ENCODE measurements at regions not wholly inside any gene's neighbourhood (a gene's known extent, or its start where the extent isn't known, plus 50 kb on each side); places are given as distances from the start of the nearest gene placed in this dataset.

DNA sequence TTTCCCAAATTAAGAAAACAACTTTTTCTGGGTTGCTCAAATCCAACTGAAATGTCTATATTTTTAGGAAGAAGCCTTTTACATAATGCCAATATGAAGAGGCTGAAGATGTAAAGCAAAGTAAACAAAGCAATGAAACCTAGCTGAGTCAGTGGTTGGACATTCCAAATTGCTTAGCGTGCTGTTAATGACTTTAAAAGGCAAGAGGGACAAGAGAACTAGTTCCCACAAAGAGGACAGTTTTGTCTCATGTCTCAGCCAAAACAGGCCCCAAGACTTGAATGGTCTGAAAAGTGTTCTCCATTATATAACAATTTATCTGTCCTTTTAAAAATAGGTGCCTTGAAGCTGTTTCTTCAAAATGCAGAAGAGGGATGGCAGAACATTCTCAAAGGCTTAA is 407.0 kb downstream of the ENC1 start:
- DNase-seq (ENCODE audit: low read depth in 2 of 2): no peak

DNA sequence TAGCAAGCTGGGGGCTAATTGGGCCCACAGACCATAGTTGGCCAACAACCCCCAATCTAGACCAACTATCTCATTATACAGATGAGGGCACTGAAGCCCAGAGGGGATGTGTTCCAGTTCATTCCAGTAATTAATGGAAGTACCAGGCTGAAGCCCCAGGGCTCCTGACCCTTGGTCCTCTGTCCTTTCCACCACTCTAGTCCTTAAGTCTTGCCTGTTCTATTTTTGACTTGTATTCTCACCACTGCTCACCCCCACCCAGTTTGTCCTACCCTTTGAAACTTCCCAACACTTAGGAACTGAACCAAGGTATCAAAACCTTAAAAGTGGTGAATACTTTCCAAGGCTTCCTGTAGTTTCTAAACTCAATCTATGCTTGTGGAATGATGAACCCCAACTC is 407.4 kb downstream of the ENC1 start:
- no peak for DNase-seq (ENCODE audit: low read depth in 2 of 2)

DNA sequence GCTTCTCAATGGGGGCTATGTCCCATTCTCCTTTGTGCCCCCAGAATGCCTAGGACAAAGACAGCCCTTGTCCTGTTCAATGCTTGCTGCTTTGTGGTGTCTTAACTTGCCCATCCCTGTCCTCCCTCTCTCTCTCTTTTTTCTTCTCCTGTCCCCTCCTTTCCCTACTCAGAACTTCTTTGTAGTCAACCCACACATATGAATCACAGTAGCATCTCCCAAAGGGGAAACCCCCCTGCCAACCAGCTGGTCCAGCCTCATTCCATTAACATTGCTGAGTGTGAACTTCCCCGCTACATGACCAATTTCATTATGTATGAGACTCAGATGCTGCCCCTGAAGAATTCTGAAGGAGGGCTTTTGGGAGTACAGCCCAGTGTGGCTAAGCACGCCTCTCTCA is 408.3 kb downstream of the ENC1 start:
- peak in 1 of 2 donors; percentile 14 for DNase-seq (ENCODE audit: low read depth in 2 of 2)

DNA sequence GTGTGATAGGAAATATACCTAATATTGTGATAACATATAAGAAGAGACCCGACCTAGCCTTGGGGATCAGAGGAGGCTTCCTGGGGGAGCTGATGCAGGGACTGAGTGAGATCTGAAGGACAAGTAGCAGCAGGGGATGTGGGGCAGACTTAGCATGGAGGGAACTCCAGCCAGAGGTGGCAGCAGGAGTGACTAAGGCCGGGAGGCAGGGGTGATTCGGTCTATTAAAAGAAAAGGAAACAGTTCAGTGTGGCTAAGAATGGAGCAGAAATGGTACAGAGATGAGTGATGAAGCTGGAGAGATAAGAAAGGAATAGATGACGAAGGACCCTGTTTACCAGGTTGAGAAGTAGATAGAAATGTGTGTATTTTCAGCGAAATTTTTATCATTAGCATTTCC is 408.8 kb downstream of the ENC1 start:
- DNase-seq (ENCODE audit: low read depth in 2 of 2): no peak

DNA sequence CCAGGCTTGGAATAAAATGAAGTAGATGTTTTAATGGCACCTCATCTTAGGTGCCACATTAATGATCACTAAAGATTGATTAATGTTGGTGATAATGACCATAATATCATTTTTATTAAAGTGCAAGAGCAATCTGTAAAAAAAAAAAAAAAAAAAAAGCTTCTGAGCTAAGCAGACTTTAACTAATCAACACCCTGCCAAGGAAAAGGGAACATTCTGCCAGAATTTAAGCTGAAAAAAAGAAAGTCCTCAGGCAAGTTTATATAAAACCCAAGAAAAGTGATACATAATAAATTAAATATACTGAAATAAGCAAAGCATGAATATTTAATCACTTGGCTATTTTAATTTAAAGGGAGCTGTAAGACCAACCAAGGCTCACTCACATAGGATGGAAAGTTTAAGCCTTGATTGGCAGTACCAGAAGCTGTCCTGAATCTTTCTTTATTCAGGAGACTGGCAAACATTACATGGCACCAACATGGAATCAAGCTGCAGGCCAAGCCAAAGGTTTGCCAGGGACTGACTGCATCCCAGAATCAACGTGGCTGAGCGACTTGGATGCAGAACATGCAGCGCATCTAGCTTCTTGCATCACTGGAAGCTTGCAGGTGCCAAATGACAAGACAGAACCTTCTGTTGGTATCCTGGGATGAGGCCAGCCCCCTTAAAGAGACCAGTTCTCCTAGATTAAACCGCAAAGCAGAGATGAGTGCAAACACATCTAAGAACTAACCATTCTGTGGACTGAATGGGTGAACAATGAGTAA is 413.6 kb downstream of the ENC1 start:
- DNase-seq (ENCODE audit: low read depth in 2 of 2): no peak

DNA sequence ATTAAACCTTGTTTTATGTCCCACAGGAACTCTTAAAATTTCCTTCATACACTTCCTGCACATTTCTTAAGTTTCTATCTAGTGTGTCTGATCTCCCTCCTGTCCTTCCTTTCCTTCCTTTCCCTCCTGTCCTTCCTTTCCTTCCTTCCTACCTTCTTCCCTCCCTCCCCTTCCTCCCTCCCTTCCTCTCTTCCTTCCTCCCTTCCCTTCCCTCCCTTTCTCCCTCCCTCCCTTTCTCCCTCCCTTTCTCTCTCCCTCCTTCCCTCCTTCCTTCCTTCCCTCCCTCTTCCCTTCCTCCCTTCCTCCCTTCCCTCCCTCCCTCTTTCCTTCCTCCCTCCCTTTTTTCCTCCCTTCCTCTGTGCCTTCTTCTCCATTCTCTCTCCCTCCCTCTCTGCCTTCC is 414.9 kb downstream of the ENC1 start:
- DNase-seq (ENCODE audit: low read depth in 2 of 2): no peak

DNA sequence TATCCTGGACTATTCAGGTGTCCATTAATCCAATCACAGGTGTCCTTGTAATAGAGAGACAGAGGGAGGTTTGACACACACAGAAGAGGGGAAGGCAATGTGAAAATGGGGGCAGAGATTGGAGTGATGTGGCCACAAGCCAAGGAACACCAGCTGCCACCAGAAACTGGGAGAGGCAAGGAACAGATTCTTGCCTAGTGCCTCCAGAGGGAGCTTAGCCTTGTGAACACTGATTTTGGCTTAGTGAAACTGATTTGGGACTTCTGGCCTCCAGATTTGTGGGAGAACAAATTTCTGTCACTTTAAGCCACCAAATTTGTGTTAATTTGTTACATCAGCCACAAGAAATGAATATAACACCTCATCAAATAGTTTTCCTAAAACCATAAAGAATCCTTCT is 416.2 kb downstream of the ENC1 start:
- DNase-seq (ENCODE audit: low read depth in 2 of 2): no peak

DNA sequence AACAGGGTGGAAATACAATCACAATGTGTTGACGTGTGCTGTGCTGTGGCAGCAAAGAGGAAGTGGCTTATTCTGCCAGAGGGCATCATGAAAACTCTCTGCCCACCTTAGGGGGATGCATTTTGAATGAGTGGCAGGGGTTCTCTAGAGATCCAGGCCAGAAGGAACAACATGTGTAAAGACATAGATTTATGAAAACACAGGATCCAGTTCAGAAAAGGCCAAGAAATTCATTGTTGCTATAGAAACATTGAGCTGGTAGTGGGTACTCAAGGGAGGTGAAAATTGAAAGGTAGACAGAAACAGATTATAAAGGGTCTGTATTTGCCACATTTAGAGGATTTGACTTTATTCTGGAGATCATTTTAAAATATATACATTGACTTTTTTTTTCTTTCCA is 417.7 kb downstream of the ENC1 start:
- no peak for DNase-seq (ENCODE audit: low read depth in 2 of 2)

DNA sequence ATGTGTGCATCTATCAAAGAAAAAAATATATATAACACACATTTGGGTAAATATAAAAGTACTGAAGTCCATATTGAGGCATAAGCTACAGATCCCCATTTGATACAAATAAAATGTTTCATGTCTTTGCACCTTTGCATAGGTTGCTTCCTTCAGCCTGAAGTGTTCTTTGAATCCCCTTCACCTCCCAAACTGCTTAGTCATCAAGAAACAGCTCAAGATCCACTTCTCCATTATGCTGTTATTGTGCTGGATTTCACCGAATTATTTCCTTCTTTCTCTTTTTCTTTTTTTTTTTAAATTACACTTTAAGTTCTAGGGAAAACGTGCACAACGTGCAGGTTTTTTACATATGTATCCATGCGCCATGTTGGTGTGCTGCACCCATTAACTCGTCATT is 419.1 kb downstream of the ENC1 start:
- no peak for DNase-seq (ENCODE audit: low read depth in 2 of 2)

DNA sequence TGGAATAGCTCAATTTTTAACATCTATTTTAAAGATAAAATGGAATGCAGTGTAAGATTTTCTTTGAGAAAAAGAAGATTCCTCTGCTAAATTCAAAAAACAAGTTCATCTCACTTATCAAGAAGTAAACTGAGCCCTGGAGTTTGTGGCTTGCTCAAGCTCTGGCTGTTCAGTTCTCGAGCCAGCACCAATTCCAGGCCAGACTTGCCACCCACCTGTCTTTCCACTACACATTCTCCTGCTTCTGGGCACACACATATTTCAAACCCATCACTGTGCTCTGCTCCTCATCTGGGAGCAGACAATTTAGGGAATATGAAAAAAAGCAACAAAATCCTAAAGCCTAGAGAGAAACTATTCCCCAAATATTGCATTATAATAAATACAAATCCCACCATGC is 424.5 kb downstream of the ENC1 start:
- DNase-seq (ENCODE audit: low read depth in 2 of 2): no peak

DNA sequence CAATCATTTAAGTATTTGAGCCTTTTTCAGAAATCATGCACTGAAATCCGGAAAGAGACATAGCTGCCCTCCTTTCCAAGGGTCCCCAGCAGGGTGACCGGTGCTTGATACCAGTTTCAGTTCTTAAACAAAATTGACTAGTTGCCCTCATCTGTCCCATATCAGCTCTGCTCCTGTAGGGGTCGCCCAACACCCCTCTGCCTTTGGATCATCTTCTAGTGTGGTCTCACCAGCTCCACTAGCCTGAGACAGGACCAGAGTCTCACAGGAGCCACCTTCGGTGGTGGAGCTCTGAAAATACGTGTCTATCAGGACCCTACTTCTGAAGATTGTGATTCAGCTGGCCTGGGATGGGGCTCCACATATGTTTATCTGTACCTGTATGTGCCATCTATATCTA is 428.2 kb downstream of the ENC1 start:
- DNase-seq (ENCODE audit: low read depth in 2 of 2): no peak

DNA sequence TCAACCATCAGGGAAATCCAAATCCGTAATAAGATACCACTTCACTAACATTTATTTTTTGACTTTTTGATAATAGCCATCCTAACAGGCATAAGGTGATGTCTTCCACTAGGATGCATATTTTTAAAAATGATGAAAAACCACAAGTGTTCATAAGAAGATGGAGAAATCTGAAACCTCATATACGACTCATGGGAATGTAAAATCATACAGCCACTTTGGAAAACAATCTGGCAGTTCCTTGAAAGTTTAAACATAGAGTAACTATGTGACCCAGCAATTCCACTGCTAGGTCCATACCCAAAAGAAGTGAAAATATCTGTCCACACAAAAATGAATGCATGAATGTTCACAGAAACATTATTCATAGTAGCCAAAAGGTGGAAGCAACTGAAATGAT is 431.0 kb downstream of the ENC1 start:
- DNase-seq (ENCODE audit: low read depth in 2 of 2): no peak

DNA sequence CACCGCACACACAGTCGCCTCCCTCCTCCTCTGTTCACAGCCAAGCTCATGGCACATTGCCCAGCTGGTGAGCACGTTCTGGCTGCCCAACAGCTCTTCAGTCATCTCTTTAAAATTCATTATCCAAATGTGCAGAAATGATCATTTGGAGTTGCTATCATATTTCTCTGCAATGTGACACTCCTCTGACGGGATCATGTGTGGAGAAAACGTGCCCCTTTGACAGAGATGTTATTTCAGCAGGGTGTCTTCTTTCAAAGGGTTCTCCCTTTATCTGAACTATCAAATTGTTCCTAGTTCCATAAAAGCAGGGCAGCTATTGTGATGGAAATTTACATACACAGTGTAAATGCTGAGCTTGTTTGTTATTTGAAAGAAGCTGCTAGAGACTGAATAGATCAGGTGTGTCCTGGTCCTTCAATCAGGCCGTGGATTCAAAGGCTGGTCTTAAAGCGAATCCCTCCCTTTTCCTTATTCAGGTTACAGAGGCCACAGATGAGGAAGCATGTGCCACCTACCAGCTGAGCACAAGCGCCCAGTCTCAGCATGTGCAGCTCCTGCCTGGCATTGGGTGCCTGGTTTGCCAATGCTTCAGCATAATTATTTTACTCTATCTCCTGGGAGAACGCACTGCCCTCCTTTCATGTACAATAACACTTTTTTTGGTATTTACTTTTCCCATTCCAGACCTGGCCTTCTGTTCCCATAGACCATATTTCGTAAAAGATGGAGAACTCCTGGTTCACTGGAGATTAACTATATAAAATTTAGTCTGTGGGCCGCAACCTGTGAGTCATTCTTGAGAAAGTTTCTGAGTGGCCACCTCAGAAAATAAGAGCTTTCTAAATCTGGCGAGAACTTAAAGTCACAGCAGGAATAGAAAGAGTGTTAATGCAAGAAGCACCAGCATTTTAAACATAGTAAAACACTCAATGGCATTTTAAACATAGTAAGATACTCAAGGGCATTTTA is 433.7 kb downstream of the ENC1 start:
- DNase-seq (ENCODE audit: low read depth in 2 of 2): no peak

DNA sequence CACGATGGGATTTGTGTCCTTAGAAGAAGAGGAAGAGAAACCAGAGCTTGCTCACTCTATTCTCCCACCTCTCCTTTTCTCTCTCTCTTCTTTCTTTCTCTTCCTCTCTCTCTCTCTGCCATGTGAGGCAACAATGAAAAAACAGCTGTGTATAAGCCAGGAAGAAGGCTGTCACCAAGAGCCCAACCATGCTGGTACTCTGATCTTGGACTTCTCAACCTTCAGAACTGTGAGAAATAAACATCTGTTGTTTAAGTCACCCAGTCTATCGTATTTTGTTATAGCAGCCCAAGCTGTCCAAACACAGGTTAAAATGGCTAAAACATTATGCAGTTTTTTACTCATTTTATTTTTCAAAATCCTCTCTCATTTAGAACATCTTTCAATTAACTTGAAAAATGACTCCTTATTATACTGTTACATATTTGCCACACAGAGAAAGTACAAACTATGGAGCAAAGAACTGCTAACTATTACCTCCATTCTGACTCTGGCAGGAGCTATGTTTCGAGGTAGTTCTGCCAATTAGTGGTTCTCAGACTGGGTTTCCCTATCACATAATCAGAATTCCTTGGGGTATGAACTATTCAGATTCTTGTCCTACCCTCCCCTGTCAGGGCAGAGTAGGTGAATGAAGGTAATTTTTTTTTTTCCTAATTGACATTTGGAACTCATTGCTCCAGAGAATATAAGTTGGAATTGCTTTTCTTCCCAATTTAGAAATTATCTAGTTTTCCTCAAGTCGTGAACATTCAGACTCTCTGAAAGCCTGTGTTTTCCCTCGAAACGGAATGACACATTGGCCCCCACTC is 434.6 kb downstream of the ENC1 start:
- no peak for DNase-seq (ENCODE audit: low read depth in 2 of 2)

DNA sequence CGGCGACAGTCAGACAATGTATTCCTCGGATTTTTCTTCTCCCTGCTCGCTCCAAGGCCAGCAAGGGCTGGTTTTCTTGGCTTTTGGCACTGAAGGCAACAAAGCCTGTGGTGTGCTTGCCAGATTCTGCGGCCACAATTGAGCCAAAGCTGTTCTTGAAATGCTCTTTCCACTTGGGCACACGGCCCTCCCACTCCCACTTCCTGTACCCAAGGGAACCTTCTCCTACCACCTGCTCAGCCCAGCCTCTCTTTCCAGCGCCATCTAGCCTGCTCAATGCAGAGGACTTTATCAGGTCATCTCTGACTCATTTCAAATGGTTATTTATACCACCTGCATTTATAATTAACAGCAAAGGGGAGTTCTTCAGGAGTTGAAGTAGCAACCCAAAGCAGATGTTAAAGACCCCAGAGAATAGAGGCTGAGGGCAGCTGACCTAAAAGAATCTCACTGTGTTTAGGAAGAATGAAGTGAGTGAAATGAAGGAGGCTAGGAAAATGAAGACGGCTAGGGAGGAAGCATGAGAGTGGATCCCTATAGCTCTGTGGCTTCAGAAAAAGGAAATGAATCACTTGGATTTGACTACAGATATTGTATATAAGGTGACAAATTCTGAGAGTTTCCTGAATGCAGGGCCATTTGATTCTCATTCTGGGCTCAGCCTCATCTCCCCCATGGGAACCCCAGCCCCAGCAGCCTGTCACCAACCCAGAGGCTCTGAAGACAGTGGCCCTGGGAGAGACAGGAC is 439.0 kb downstream of the ENC1 start:
- no peak for DNase-seq (ENCODE audit: low read depth in 2 of 2)

DNA sequence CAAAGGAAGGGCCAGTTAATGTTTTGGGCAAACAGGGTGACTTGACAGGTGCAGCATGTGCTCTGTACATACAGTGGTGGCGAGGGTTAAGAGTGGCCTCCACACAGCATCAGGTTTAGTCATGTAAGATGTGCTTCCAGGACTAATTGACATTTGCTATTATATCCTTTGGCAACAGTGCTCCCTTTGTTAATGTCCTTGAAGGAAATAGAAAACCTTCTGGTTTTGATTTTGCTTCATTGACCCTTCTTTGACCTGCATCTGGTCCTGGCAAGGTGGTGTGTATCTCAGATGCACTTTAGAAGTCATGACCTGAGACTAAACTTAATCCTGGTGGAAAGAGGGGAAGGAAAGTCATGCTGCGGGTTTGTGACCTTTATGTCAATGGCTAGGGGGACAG is 440.0 kb downstream of the ENC1 start:
- DNase-seq (ENCODE audit: low read depth in 2 of 2): no peak

DNA sequence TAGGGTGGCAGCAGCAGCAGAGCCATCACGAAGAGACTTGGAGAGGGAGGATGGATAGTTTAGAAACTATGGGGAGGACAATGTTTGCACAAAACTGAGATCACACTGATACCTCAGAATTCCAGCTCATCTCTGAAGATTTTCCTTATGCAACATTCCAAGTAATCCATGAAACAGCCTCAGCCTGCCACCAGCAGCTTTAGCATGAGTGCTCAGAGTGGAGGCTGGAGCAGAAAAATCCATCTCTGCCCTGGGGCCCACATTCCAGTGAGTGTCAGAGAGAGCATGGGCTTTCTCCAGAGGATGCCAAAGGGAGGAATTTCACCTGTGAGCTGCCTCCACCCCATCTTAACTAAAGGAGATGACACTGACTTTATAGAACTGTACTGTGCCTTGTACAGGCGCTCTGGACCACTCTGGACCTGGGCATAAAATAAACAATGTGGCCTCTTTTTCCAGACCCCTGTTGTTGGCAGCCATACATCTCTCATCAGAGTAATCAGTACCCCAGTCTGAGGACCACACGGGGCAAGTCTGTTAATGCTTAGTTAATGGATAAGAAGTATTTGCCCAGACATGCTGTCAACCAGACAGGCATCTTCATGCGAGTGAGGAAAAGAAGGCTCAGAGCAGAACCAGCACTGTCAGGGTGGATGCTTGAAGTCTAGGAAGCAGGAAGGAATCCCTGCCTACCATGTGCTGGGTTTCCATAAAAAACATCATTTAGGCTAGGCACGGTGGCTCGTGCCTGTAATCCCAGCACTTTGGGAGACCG is 440.9 kb downstream of the ENC1 start:
- DNase-seq (ENCODE audit: low read depth in 2 of 2): no peak

DNA sequence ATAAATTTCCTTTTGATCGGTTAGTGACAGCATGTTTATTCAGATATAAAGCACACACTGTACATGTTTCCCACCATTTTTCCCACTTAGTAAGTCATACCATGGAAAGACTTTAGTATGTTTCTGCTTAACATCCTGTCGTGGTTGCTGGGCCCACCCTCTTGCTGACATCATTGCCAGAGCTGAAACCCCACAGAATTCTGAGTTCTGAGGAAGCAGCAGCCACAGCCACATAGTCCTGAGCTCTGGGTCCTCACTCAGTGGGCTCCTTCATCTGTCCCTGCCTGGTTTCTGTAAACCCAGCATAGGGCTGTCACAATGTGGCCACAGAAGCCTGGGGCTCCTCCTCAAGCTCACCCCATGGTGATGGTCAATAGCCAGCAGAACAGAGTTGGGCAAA is 441.5 kb downstream of the ENC1 start:
- DNase-seq (ENCODE audit: low read depth in 2 of 2): no peak

DNA sequence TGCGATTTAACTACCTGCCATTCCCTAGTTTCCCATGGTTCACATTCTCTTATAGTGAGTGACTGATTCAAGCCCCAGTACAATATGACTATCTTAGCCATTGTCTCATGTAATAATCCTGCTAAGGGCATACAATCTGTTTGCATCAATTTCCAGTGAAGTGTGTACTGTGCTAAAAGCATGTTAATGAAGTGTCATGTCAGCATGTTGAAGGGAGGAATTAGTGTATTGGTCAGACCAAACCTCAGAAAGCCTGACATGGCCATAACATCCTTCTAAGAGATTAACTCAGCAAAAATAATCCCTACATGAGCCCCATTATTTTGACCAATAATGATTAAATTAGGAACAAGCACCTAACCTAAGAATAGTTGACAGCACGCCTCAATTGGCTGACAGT is 442.4 kb downstream of the ENC1 start:
- DNase-seq (ENCODE audit: low read depth in 2 of 2): no peak

DNA sequence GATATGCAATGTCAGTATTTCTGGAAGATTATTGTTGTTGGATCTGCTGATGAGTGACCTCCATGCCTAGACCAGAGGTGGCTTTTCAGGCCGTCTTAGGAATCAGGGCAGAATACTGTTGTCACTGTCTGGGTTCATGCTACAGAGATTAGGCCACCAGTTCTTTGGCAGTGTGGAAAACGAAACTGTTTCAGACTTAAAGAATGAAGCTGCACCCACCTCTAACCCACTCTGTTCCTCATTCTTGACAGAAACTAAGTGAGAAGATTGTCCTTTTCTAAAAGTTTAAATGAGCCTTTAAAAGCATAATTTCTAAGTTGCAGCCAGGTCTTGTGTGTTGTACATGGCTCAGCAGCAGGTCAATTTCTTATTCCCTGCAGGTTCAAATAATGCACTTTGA is 444.3 kb downstream of the ENC1 start:
- no peak for DNase-seq (ENCODE audit: low read depth in 2 of 2)

DNA sequence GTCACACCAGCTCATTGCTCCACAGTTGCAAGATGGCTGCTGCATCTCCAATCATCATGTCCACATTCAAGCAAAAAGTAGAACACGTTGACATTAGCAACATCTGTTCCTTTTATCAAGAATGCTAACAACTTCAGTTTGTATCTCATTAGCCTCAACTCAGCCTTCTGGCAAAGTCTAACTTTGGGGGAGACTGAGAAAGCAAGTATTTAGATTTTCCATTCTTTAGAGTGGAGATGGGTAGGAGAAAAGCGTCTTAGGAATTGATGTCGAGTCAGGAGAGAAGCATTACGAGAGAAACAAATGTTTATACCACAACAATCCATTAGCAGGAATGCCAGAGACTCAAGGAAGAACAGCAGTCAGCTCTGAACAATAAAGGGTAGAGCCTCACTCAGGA is 446.3 kb downstream of the ENC1 start:
- no peak for DNase-seq (ENCODE audit: low read depth in 2 of 2)
